Hematopoietic multipotent progenitor cell treated with erythropoietin and hydrocortisone succinate and interleukin-3 and kit ligand, for 15 days (in vitro differentiated cells): ENCODE measurements at regions not wholly inside any gene's neighbourhood (a gene's known extent, or its start where the extent isn't known, plus 50 kb on each side); places are given as distances from the start of the nearest gene placed in this dataset.
"Not testable (repeated sequence)": the region's sequence is repeated elsewhere in the genome, so short reads cannot be mapped to it uniquely, and the experiment has no call there.

Experiments
- DNase-seq: peaks from one replicate; pipeline ENCODE4 v3.0.0-alpha.2; 2015; ENCODE audit warnings: low spot score

- DNase-seq: no peak
Observed at GRCh38 chr13:83117046-83117445, 765.2 kb downstream of the SLITRK1 start.

GRCh38 chr13:83101574-83102247, 780.6 kb downstream of the SLITRK1 start:
- not testable (repeated sequence) for DNase-seq

- no peak for DNase-seq
Observed at GRCh38 chr13:83100237-83100636, 782.0 kb downstream of the SLITRK1 start.

- no peak for DNase-seq
Observed at GRCh38 chr13:83088858-83089257, 793.4 kb downstream of the SLITRK1 start.

GRCh38 chr13:83086948-83087347, 795.3 kb downstream of the SLITRK1 start:
- no peak for DNase-seq

GRCh38 chr13:83086088-83086487, 796.2 kb downstream of the SLITRK1 start:
- no peak for DNase-seq

GRCh38 chr13:83085186-83085900, 796.9 kb downstream of the SLITRK1 start:
- DNase-seq: no peak

- no peak for DNase-seq
Observed at GRCh38 chr13:83077499-83077898, 804.8 kb downstream of the SLITRK1 start.

GRCh38 chr13:83073930-83074329, 808.3 kb downstream of the SLITRK1 start:
- not testable (repeated sequence) for DNase-seq

GRCh38 chr13:83065108-83065507, 817.2 kb downstream of the SLITRK1 start:
- DNase-seq: no peak

GRCh38 chr13:83057119-83057518, 825.2 kb downstream of the SLITRK1 start:
- DNase-seq: no peak

GRCh38 chr13:83056269-83056668, 826.0 kb downstream of the SLITRK1 start:
- no peak for DNase-seq

- no peak for DNase-seq
Observed at GRCh38 chr13:83048419-83048818, 833.9 kb downstream of the SLITRK1 start.

GRCh38 chr13:83024955-83025594, 857.2 kb downstream of the SLITRK1 start:
- no peak for DNase-seq

GRCh38 chr13:83024232-83024631, 858.0 kb downstream of the SLITRK1 start:
- DNase-seq: no peak

GRCh38 chr13:83019986-83020385, 862.3 kb downstream of the SLITRK1 start:
- DNase-seq: no peak

- DNase-seq: no peak
Observed at GRCh38 chr13:83009987-83010386, 872.3 kb downstream of the SLITRK1 start.

GRCh38 chr13:83008212-83008929, 873.9 kb downstream of the SLITRK1 start:
- no peak for DNase-seq

- DNase-seq: no peak
Observed at GRCh38 chr13:83007226-83007625, 875.0 kb downstream of the SLITRK1 start.

GRCh38 chr13:83003185-83003584, 879.1 kb downstream of the SLITRK1 start:
- DNase-seq: no peak

- no peak for DNase-seq
Observed at GRCh38 chr13:82993417-82993816, 888.9 kb downstream of the SLITRK1 start.

GRCh38 chr13:82976499-82976898, 905.8 kb downstream of the SLITRK1 start:
- no peak for DNase-seq
